HG03045 (cell line): ENCODE measurements at regions not wholly inside any gene's neighbourhood (a gene's known extent, or its start where the extent isn't known, plus 50 kb on each side); places are given as distances from the start of the nearest gene placed in this dataset.
"Not testable (repeated sequence)": the region's sequence is repeated elsewhere in the genome, so short reads cannot be mapped to it uniquely, and the experiment has no call there.

ENCODE experiments used
- ATAC-seq: cut with Tn5 transposase; IDR thresholded peaks from one replicate; pipeline ENCODE4 v1.9.1; 2021; ENCODE audit warnings: mild to moderate bottlenecking, moderate library complexity; ENCODE audit not compliant: unreplicated experiment

- not testable (repeated sequence) for ATAC-seq
Measured at GRCh38 chr7:101679653-101680173, 50.6 kb upstream of the MYL10 start.

GRCh38 chr7:101680406-101681145 lies 51.5 kb upstream of the MYL10 start:
- ATAC-seq = no peak

- ATAC-seq = no peak
Measured at GRCh38 chr7:101681170-101682007, 52.3 kb upstream of the MYL10 start.

GRCh38 chr7:101684983-101685330 lies 55.9 kb upstream of the MYL10 start:
- ATAC-seq = no peak

GRCh38 chr7:101686030-101686429 lies 56.9 kb upstream of the MYL10 start:
- no peak for ATAC-seq

GRCh38 chr7:101687081-101687480 lies 58.0 kb upstream of the MYL10 start:
- no peak for ATAC-seq

GRCh38 chr7:101687791-101688182 lies 58.7 kb upstream of the MYL10 start:
- ATAC-seq = no peak

- peak; percentile 69 for ATAC-seq
Measured at GRCh38 chr7:101688183-101688831, 59.2 kb upstream of the MYL10 start.

GRCh38 chr7:101688995-101689907 lies 60.2 kb upstream of the MYL10 start:
- no peak for ATAC-seq

GRCh38 chr7:101690061-101690460 lies 61.0 kb upstream of the MYL10 start:
- no peak for ATAC-seq

GRCh38 chr7:101691822-101692384 lies 62.8 kb upstream of the MYL10 start:
- ATAC-seq = no peak

GRCh38 chr7:101693498-101694091 lies 64.5 kb upstream of the MYL10 start:
- ATAC-seq = no peak

GRCh38 chr7:101698964-101699363 lies 69.9 kb upstream of the MYL10 start:
- no peak for ATAC-seq

GRCh38 chr7:101699399-101699798 lies 70.3 kb upstream of the MYL10 start:
- ATAC-seq = no peak

GRCh38 chr7:101699881-101700823 lies 71.1 kb upstream of the MYL10 start:
- ATAC-seq = no peak

GRCh38 chr7:101701153-101701794 lies 72.2 kb upstream of the MYL10 start:
- ATAC-seq = no peak

GRCh38 chr7:101702362-101702850 lies 73.3 kb upstream of the MYL10 start:
- no peak for ATAC-seq

- no peak for ATAC-seq
Measured at GRCh38 chr7:101705331-101705730, 76.2 kb upstream of the MYL10 start.
